ENCODE measurements at regions not wholly inside any gene's neighbourhood (a gene's known extent, or its start where the extent isn't known, plus 50 kb on each side); places are given as distances from the start of the nearest gene placed in this dataset.

GRCh38 chr5:68161156-68161555 is 54.4 kb upstream of the PIK3R1 start:
- DNase-seq (ENCODE audit: low spot score in 2 of 2) (no peak), ATAC-seq (ENCODE audit: low read depth) (no peak)
- Mint-ChIP-seq H3K36me3 (no peaks in the 10 kb centered on the region), H3K4me3 (no peak overlapping the region), H3K9me3 (no peaks in the 10 kb centered on the region), H3K27me3 (no peaks in the 10 kb centered on the region), H3K4me1 (no peaks in the 10 kb centered on the region), H3K27ac (no peak overlapping the region)

GRCh38 chr5:68159224-68159951 is 56.2 kb upstream of the PIK3R1 start:
- Mint-ChIP-seq H3K27ac (no peak overlapping the region), H3K9me3 (no peaks in the 10 kb centered on the region), H3K36me3 (no peaks in the 10 kb centered on the region), H3K27me3 (no peaks in the 10 kb centered on the region), H3K4me3 (no peak overlapping the region), H3K4me1 (no peaks in the 10 kb centered on the region)
- ATAC-seq (ENCODE audit: low read depth) (no peak), DNase-seq (ENCODE audit: low spot score in 2 of 2) (no peak)

GRCh38 chr5:68155940-68156339 is 59.6 kb upstream of the PIK3R1 start:
- Mint-ChIP-seq H3K9me3 (no peaks in the 10 kb centered on the region), H3K4me1 (no peaks in the 10 kb centered on the region), H3K27ac (no peak overlapping the region), H3K36me3 (no peaks in the 10 kb centered on the region), H3K27me3 (no peaks in the 10 kb centered on the region), H3K4me3 (no peak overlapping the region)
- DNase-seq (ENCODE audit: low spot score in 2 of 2): no peak
- ATAC-seq (ENCODE audit: low read depth): no peak

GRCh38 chr5:68154119-68154857 is 61.3 kb upstream of the PIK3R1 start:
- no peak for DNase-seq (ENCODE audit: low spot score in 2 of 2)
- no peaks in the 10 kb centered on the region for H3K9me3 Mint-ChIP-seq
- no peak for ATAC-seq (ENCODE audit: low read depth)
- H3K27me3 Mint-ChIP-seq: no peaks in the 10 kb centered on the region
- no peak overlapping the region for H3K4me3 Mint-ChIP-seq
- H3K36me3 Mint-ChIP-seq: no peaks in the 10 kb centered on the region
- peaks cover under 1% of the 10 kb centered on the region for H3K4me1 Mint-ChIP-seq
- H3K27ac Mint-ChIP-seq: no peak overlapping the region

GRCh38 chr5:68151812-68152211 is 63.7 kb upstream of the PIK3R1 start:
- no peak overlapping the region for H3K4me3 Mint-ChIP-seq
- H3K27ac Mint-ChIP-seq: no peak overlapping the region
- H3K36me3 Mint-ChIP-seq: no peaks in the 10 kb centered on the region
- H3K27me3 Mint-ChIP-seq: no peaks in the 10 kb centered on the region
- no peak for DNase-seq (ENCODE audit: low spot score in 2 of 2)
- no peak for ATAC-seq (ENCODE audit: low read depth)
- peaks cover 13% of the 10 kb centered on the region for H3K4me1 Mint-ChIP-seq
- H3K9me3 Mint-ChIP-seq: no peaks in the 10 kb centered on the region

GRCh38 chr5:68149189-68149588 is 66.4 kb upstream of the PIK3R1 start:
- ATAC-seq (ENCODE audit: low read depth) (no peak), DNase-seq (ENCODE audit: low spot score in 2 of 2) (no peak)
- H3K9me3 Mint-ChIP-seq: peaks cover 1% of the 10 kb centered on the region
- peaks cover 15% of the 10 kb centered on the region for H3K4me1 Mint-ChIP-seq
- no peaks in the 10 kb centered on the region for H3K36me3 Mint-ChIP-seq
- H3K4me3 Mint-ChIP-seq: no peak overlapping the region
- no peaks in the 10 kb centered on the region for H3K27me3 Mint-ChIP-seq
- no peak overlapping the region for H3K27ac Mint-ChIP-seq

GRCh38 chr5:68148096-68148495 is 67.5 kb upstream of the PIK3R1 start:
- Mint-ChIP-seq H3K9me3 (peaks cover 4% of the 10 kb centered on the region), H3K36me3 (no peaks in the 10 kb centered on the region), H3K4me3 (no peak overlapping the region), H3K27ac (no peak overlapping the region), H3K4me1 (peaks cover 17% of the 10 kb centered on the region), H3K27me3 (no peaks in the 10 kb centered on the region)
- ATAC-seq (ENCODE audit: low read depth) (no peak), DNase-seq (ENCODE audit: low spot score in 2 of 2) (no peak)

GRCh38 chr5:68147659-68148058 is 67.9 kb upstream of the PIK3R1 start:
- ATAC-seq (ENCODE audit: low read depth) (no peak), DNase-seq (ENCODE audit: low spot score in 2 of 2) (no peak)
- Mint-ChIP-seq H3K36me3 (no peaks in the 10 kb centered on the region), H3K4me1 (peaks cover 17% of the 10 kb centered on the region), H3K27ac (no peak overlapping the region), H3K4me3 (no peak overlapping the region), H3K9me3 (peaks cover 8% of the 10 kb centered on the region), H3K27me3 (no peaks in the 10 kb centered on the region)

GRCh38 chr5:68141494-68141893 is 74.1 kb upstream of the PIK3R1 start:
- DNase-seq (ENCODE audit: low spot score in 2 of 2) (peak in 1 of 2 donors; percentile 13), ATAC-seq (ENCODE audit: low read depth) (peak; percentile 94)
- Mint-ChIP-seq H3K36me3 (no peaks in the 10 kb centered on the region), H3K4me3 (peak overlapping the region; percentile 61), H3K9me3 (peaks cover 9% of the 10 kb centered on the region), H3K27ac (peak overlapping the region; percentile 57), H3K27me3 (no peaks in the 10 kb centered on the region), H3K4me1 (peaks cover 17% of the 10 kb centered on the region)

- H3K27me3 Mint-ChIP-seq: no peaks in the 10 kb centered on the region
- H3K36me3 Mint-ChIP-seq: no peaks in the 10 kb centered on the region
- H3K4me3 Mint-ChIP-seq: no peak overlapping the region
- peak overlapping the region; percentile 57 for H3K27ac Mint-ChIP-seq
- ATAC-seq (ENCODE audit: low read depth) (no peak), DNase-seq (ENCODE audit: low spot score in 2 of 2) (no peak)
- H3K9me3 Mint-ChIP-seq: peaks cover 9% of the 10 kb centered on the region
- H3K4me1 Mint-ChIP-seq: peaks cover 17% of the 10 kb centered on the region
These were observed 74.8 kb upstream of the PIK3R1 start for GRCh38 chr5:68140763-68141162.

GRCh38 chr5:68139611-68140441 is 75.7 kb upstream of the PIK3R1 start:
- no peak overlapping the region for H3K27ac Mint-ChIP-seq
- DNase-seq (ENCODE audit: low spot score in 2 of 2): no peak

GRCh38 chr5:68137511-68138140 is 77.9 kb upstream of the PIK3R1 start:
- no peak overlapping the region for H3K27ac Mint-ChIP-seq
- H3K27me3 Mint-ChIP-seq: peaks cover 5% of the 10 kb centered on the region
- no peak for ATAC-seq (ENCODE audit: low read depth)
- no peak overlapping the region for H3K4me3 Mint-ChIP-seq
- DNase-seq (ENCODE audit: low spot score in 2 of 2): no peak
- no peaks in the 10 kb centered on the region for H3K36me3 Mint-ChIP-seq
- H3K4me1 Mint-ChIP-seq: peaks cover 13% of the 10 kb centered on the region
- peaks cover 1% of the 10 kb centered on the region for H3K9me3 Mint-ChIP-seq

More at GRCh38 chr5:68139611-68140441, 75.7 kb upstream of the PIK3R1 start:
- no peak overlapping the region for H3K4me3 Mint-ChIP-seq
- H3K27me3 Mint-ChIP-seq: peaks cover 5% of the 10 kb centered on the region
- no peak for ATAC-seq (ENCODE audit: low read depth)
- no peaks in the 10 kb centered on the region for H3K36me3 Mint-ChIP-seq
- H3K4me1 Mint-ChIP-seq: peaks cover 17% of the 10 kb centered on the region
- H3K9me3 Mint-ChIP-seq: peaks cover 9% of the 10 kb centered on the region

- Mint-ChIP-seq H3K9me3 (peaks cover 1% of the 10 kb centered on the region), H3K36me3 (no peaks in the 10 kb centered on the region), H3K4me1 (peaks cover 2% of the 10 kb centered on the region), H3K4me3 (no peak overlapping the region), H3K27me3 (peaks cover 5% of the 10 kb centered on the region), H3K27ac (no peak overlapping the region)
- ATAC-seq (ENCODE audit: low read depth) (no peak), DNase-seq (ENCODE audit: low spot score in 2 of 2) (no peak)
These were observed 80.8 kb upstream of the PIK3R1 start for GRCh38 chr5:68134669-68135313.
